GM12801 (cell line): ENCODE measurements at regions not wholly inside any gene's neighbourhood (a gene's known extent, or its start where the extent isn't known, plus 50 kb on each side); places are given as distances from the start of the nearest gene placed in this dataset.

Source experiments
- TF ChIP-seq, protein P1 (sequence below): IDR thresholded peaks from one replicate; pipeline ENCODE4 v1.5.1; 2011; ENCODE audit warnings: control low read depth; ENCODE audit not compliant: insufficient read length; ENCODE audit errors: extremely low read depth

DNA sequence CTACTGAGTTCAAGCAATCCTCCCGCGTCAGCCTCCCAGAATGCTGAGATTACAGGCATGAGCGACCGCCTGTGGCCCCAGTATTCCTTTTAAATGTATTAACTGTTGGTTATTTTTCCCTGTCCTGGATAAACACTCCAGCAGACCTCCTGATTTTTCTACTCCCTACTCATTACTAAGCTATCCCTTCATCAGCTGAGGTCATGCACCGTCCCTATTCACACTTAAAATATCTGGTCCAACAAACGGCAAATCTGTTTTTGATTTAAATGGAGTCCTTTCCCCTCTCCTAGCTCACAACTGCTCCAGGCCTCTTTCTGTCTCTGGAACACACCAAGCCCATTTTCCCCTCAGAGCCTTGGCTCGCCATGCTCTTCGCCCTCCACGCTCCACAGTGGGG, 1003.3 kb upstream of the TMEM132C start:
- TF ChIP-seq, protein P1, sequence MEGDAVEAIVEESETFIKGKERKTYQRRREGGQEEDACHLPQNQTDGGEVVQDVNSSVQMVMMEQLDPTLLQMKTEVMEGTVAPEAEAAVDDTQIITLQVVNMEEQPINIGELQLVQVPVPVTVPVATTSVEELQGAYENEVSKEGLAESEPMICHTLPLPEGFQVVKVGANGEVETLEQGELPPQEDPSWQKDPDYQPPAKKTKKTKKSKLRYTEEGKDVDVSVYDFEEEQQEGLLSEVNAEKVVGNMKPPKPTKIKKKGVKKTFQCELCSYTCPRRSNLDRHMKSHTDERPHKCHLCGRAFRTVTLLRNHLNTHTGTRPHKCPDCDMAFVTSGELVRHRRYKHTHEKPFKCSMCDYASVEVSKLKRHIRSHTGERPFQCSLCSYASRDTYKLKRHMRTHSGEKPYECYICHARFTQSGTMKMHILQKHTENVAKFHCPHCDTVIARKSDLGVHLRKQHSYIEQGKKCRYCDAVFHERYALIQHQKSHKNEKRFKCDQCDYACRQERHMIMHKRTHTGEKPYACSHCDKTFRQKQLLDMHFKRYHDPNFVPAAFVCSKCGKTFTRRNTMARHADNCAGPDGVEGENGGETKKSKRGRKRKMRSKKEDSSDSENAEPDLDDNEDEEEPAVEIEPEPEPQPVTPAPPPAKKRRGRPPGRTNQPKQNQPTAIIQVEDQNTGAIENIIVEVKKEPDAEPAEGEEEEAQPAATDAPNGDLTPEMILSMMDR = no peak

DNA sequence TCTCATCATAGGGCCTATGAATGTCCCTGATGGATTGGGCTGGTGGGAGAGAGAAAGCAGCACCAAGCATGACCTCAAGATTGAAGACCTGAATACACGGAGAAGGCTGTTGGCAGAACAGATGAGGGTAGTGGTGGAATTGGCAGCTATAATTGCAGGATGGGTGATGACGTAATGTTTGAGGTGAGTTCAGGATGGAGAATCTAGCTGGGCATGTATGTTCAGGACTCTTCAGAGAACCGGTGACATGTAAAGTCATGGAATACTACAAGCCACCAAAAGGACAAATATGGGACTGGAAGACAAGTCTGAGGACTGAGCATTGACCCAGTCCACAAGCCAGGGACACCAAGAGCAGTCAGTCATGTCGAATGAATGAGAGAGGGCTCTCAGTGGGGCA, 999.8 kb upstream of the TMEM132C start:
- TF ChIP-seq, protein P1 = no peak

DNA sequence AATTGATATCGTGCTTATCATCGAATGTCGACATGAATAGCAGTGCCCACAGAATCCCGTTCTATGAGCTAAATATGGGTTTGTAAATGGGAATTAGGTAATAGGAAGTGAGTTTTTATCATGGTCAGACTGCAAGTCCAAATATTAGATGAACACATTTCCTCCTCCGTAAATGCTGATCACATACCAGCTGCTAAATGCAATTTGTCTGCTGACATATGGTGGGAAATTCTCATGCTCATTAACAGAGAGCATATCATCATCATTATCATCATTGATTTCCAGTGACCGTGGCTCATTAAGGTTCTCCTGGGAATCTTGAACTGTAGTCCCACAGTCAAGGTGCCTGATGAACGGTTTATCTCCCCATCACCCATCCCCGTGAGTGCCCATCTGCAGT, 998.8 kb upstream of the TMEM132C start:
- TF ChIP-seq, protein P1 = no peak

DNA sequence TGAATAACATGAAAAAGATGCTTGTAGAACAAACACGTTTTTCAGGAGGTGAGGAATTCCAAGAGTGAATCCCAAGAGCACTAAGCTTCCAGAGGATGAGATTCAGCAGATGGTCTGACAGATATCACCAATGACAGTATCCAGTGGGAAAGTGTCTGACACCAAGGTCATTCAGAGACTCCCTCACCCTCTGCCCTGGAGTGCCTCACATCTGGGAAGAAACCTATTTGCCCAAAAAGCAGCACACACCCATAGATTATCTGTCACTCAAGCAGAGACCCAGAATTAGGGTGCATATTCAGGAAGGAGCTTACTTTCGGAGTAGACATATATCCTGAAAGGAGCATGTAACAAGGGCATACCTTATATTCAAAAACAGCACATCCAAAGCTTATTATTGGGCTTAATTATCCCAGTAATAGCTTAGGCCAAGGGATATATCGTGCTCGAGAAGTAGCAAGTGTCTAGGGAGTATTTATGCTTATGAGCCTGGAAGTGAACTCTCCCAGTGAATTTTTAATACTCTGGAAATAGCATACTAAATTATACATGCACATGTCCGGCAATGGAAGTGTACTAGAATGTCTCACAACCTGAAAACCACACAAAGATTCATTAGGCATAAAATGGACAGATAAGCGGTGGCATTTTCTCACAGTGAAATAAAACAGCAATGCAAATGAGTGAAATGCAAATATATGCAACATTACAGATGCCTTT, 998.1 kb upstream of the TMEM132C start:
- TF ChIP-seq, protein P1 = no peak

DNA sequence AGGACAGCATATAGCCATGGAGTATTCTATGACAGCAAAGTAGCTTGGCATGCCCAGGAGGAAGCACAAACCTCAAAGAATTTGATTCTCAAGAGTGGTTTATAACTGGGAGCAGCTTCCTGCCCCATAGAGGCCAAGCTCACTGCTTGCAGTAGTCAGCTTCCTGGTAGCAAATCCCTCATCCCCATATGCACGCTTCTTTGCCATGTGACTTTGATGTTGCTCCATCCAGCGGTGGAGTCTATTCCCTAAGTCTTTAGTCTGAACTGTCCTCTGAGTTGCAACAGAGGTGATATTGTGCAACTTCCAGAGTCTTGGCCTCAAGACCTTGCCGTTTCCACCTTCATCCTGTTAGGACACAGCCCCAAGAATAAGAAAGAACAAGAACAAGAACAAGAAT, 996.8 kb upstream of the TMEM132C start:
- TF ChIP-seq, protein P1 = no peak

DNA sequence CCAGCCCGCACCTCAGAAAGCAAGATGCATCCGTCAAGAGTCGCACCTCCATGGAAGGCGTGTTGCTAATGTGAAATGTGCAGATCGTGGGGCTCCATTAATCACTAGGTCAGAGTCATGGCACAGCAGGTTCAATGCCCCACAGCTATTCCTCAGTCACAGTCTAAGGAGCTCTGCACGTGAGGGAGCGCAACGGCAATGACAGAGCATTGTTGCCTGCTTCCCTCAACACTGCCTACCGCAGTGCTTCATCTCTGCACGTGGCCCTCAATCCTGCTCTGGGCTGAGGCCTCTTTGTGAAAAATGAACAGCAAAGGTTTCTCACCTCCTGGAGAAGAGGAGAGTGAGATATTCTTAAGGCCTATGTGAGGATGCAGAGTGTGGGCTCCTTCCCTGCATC, 995.2 kb upstream of the TMEM132C start:
- TF ChIP-seq, protein P1 = no peak

DNA sequence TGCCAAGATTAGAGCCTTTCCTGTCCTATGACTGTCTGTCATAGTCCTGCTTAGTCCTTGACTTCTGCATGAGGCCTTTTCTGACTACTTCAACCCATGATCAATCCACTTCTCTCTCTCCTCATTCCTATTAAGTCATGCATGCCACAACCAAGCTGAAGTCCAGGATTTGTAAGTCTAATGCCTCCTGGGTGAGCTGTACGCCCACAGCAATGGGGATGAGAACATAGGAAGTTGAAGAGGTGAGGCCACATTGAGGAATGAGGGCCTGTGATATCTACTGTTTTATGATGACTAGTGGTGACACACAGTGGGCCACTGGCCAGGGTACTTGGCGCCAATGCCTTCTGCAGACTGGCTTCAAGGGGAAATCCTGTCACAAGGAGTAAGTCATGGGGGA, 994.1 kb upstream of the TMEM132C start:
- TF ChIP-seq, protein P1 = no peak
